Tibial nerve (tissue), 4 donors: ENCODE measurements at regions not wholly inside any gene's neighbourhood (a gene's known extent, or its start where the extent isn't known, plus 50 kb on each side); places are given as distances from the start of the nearest gene placed in this dataset.

ENCODE experiments used
- DNase-seq, 2 donors: peaks; one replicate each; pipeline ENCODE4 v3.0.0-alpha.2; 2019; ENCODE audit warnings: low spot score in 2 of 2
- H3K27ac ChIP-seq, 4 donors: fragments of 200-600 bp; sonication (generic) in 3 of 4; one replicate each; pipeline ENCODE4 v1.5.1; 2017 to 2019; ENCODE audit warnings: mild to moderate bottlenecking in 1 of 4
- H3K27me3 ChIP-seq, 2 donors: fragments of 200-600 bp; sonication (generic) in 1 of 2; one replicate each; pipeline versions ENCODE4 v1.5.1 to v1.6.0; 2017 to 2019
- H3K36me3 ChIP-seq, 3 donors: fragments of 200-600 bp; sonication (generic); one replicate each; pipeline ENCODE4 v1.5.1; 2018 to 2019
- H3K4me1 ChIP-seq, 4 donors: fragments of 200-600 bp; sonication (generic) in 3 of 4; one replicate each; pipeline ENCODE4 v1.5.1; 2017 to 2019
- H3K4me3 ChIP-seq, 4 donors: fragments of 200-600 bp; sonication (generic) in 3 of 4; one replicate each; pipeline ENCODE4 v1.5.1; 2017 to 2019; ENCODE audit warnings: mild to moderate bottlenecking in 1 of 4, moderate library complexity in 1 of 4
- H3K9me3 ChIP-seq, 4 donors: fragments of 200-600 bp; sonication (generic) in 3 of 4; one replicate each; pipeline ENCODE4 v1.5.1; 2017 to 2019
- EP300 ChIP-seq, 2 donors: sonication (generic); formaldehyde crosslinking; IDR thresholded peaks; one replicate each; pipeline ENCODE4 v1.6.1; 2017; ENCODE audit warnings: antibody characterized with exemption in 2 of 2, mild to moderate bottlenecking in 1 of 2
- POLR2A ChIP-seq, 2 donors: fragments of 450-650 bp; IDR thresholded peaks; one replicate each; pipeline ENCODE4 v1.6.1; 2017; ENCODE audit warnings: antibody characterized with exemption in 2 of 2, mild to moderate bottlenecking in 2 of 2, moderate library complexity in 2 of 2
- WGBS, 2 donors: methylation state at CpG; one replicate each; pipeline ENCODE4 v1.1.5; 2018; 5-methylcytosine and 5-hydroxymethylcytosine counted together
- TF ChIP-seq, protein P1 (sequence below), 5 experiments: fragments of 200-600 bp in 3 of 5; fragments of 450-650 bp in 2 of 5; sonication (generic) in 3 of 5; IDR thresholded peaks; one replicate each; pipeline ENCODE4 v1.5.1; 2016 to 2019; ENCODE audit warnings: antibody characterized with exemption in 5 of 5, mild to moderate bottlenecking in 3 of 5, moderate library complexity in 2 of 5

DNA sequence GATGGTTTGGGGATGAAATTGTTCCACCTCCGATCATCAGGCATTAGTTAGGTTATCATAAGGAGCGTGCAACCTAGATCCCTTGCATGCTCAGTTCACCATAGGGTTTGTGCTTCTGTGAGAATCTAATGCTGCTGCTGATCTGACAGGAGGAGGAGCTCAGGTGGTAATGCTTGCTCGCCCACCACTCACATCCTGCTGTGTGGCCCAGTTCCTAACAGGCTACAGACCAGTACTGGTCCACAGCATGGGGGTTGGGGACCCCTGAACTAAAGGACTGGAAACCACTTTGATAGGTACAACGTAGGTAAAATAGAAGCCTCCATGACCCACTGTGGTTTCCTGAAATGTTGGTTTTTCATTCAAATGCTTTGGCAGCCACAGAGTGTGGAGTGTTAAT lies 109.3 kb upstream of the PROKR2 start:
- no peaks in the 10 kb centered on the region for H3K9me3 ChIP-seq
- H3K4me1 ChIP-seq, result no peaks in the 10 kb centered on the region
- no peak overlapping the region for H3K27ac ChIP-seq
- no peaks in the 10 kb centered on the region for H3K36me3 ChIP-seq
- 74 to 89% methylated on average over 4 of the region's 4 CpGs for WGBS, 2 donors
- no peak overlapping the region for H3K4me3 ChIP-seq
- no peaks in the 10 kb centered on the region for H3K27me3 ChIP-seq
- no peak for DNase-seq
- no peak for TF ChIP-seq EP300 (IDR thresholded peaks at IDR 0.05)
- TF ChIP-seq, protein P1, sequence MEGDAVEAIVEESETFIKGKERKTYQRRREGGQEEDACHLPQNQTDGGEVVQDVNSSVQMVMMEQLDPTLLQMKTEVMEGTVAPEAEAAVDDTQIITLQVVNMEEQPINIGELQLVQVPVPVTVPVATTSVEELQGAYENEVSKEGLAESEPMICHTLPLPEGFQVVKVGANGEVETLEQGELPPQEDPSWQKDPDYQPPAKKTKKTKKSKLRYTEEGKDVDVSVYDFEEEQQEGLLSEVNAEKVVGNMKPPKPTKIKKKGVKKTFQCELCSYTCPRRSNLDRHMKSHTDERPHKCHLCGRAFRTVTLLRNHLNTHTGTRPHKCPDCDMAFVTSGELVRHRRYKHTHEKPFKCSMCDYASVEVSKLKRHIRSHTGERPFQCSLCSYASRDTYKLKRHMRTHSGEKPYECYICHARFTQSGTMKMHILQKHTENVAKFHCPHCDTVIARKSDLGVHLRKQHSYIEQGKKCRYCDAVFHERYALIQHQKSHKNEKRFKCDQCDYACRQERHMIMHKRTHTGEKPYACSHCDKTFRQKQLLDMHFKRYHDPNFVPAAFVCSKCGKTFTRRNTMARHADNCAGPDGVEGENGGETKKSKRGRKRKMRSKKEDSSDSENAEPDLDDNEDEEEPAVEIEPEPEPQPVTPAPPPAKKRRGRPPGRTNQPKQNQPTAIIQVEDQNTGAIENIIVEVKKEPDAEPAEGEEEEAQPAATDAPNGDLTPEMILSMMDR (IDR thresholded peaks at IDR 0.05), result no peak
- TF ChIP-seq POLR2A (IDR thresholded peaks at IDR 0.05), result no peak

GRCh38 chr20:5416086-5416485 lies 99.3 kb upstream of the PROKR2 start:
- WGBS, 2 donors, result 51 to 66% methylated on average over 5 of the region's 5 CpGs
- Histone ChIP-seq H3K4me1 (no peaks in the 10 kb centered on the region), H3K4me3 (no peak overlapping the region), H3K9me3 (peaks cover 0 to 13% (median 0%) of the 10 kb centered on the region in 4 donors), H3K27me3 (no peaks in the 10 kb centered on the region), H3K27ac (no peak overlapping the region), H3K36me3 (no peaks in the 10 kb centered on the region)
- TF ChIP-seq POLR2A (IDR thresholded peaks at IDR 0.05) (no peak), EP300 (IDR thresholded peaks at IDR 0.05) (no peak)
- TF ChIP-seq, protein P1 (IDR thresholded peaks at IDR 0.05), result no peak
- DNase-seq, result no peak

DNA sequence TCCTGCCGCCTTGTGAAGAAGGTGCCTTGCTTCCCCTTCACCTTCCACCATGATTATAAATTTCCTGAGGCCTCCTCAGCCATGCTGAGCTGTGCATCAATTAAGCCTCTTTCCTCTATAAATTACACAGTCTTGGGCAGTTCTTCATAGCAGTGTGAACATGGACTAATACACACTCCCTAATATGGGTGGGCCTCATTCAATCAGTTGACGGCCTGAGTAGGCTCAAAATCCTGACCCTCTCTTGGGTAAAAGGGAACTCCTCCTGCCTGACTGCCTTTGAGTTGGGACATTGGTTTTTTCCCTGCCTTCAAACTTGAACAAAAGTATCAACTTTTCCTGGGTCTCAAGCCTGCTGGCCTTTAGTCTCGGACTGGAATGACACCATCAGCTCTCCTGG lies 96.6 kb upstream of the PROKR2 start:
- Histone ChIP-seq H3K4me3 (no peak overlapping the region), H3K27me3 (no peaks in the 10 kb centered on the region), H3K9me3 (peaks cover 0 to 9% (median 0%) of the 10 kb centered on the region in 4 donors), H3K27ac (no peak overlapping the region), H3K36me3 (no peaks in the 10 kb centered on the region), H3K4me1 (no peaks in the 10 kb centered on the region)
- WGBS, 2 donors, result 93% methylated on average over 3 of the region's 3 CpGs
- DNase-seq, result no peak
- TF ChIP-seq EP300 (IDR thresholded peaks at IDR 0.05) (no peak), POLR2A (IDR thresholded peaks at IDR 0.05) (no peak)
- TF ChIP-seq, protein P1 (IDR thresholded peaks at IDR 0.05), result no peak

GRCh38 chr20:5410470-5410869 lies 93.7 kb upstream of the PROKR2 start:
- no peak for DNase-seq
- Histone ChIP-seq H3K36me3 (no peaks in the 10 kb centered on the region), H3K27me3 (no peaks in the 10 kb centered on the region), H3K4me1 (no peaks in the 10 kb centered on the region), H3K9me3 (peaks cover 0 to under 1% (median 0%) of the 10 kb centered on the region in 4 donors), H3K4me3 (no peak overlapping the region), H3K27ac (no peak overlapping the region)
- TF ChIP-seq EP300 (IDR thresholded peaks at IDR 0.05), result no peak
- no peak for TF ChIP-seq POLR2A (IDR thresholded peaks at IDR 0.05)

GRCh38 chr20:5402903-5403531 lies 86.3 kb upstream of the PROKR2 start:
- 29 to 31% methylated on average over 3 of the region's 3 CpGs for WGBS, 2 donors
- H3K9me3 ChIP-seq, result peaks cover 0 to 17% (median 3%) of the 10 kb centered on the region in 4 donors
- no peaks in the 10 kb centered on the region for H3K36me3 ChIP-seq

More at GRCh38 chr20:5402903-5403531, 86.3 kb upstream of the PROKR2 start:
- Histone ChIP-seq H3K4me3 (no peak overlapping the region), H3K27me3 (no peaks in the 10 kb centered on the region), H3K27ac (no peak overlapping the region), H3K4me1 (no peaks in the 10 kb centered on the region)
- DNase-seq, result no peak
- no peak for TF ChIP-seq EP300 (IDR thresholded peaks at IDR 0.05)
- TF ChIP-seq, protein P1 (IDR thresholded peaks at IDR 0.05), result no peak
